Fibroblast of villous mesenchyme (primary cell): ENCODE measurements at regions not wholly inside any gene's neighbourhood (a gene's known extent, or its start where the extent isn't known, plus 50 kb on each side); places are given as distances from the start of the nearest gene placed in this dataset.

ENCODE experiments used
- DNase-seq: peaks from one replicate; pipeline ENCODE4 v3.0.0-alpha.2; 2010; ENCODE audit warnings: low read depth
- H3K4me3 ChIP-seq: 2 replicates; pipeline ENCODE4 v1.5.1; 2011; ENCODE audit warnings: low read depth, mild to moderate bottlenecking, low read length
- CTCF ChIP-seq: IDR thresholded peaks from 2 replicates; pipeline ENCODE4 v1.5.1; 2012; ENCODE audit warnings: low read depth, mild to moderate bottlenecking, low read length; ENCODE audit not compliant: insufficient read depth

- TF ChIP-seq CTCF: no peak
- no peak for DNase-seq
- H3K4me3 ChIP-seq: no peak overlapping the region
These were observed 832.5 kb upstream of the EPHA7 start for GRCh38 chr6:94251878-94252277.

- no peak for TF ChIP-seq CTCF
- no peak for DNase-seq
- H3K4me3 ChIP-seq: no peak overlapping the region
These were observed 826.0 kb upstream of the EPHA7 start for GRCh38 chr6:94245395-94245794.

- no peak for DNase-seq
- no peak overlapping the region for H3K4me3 ChIP-seq
- TF ChIP-seq CTCF: no peak
These were observed 819.5 kb upstream of the EPHA7 start for GRCh38 chr6:94238868-94239267.

GRCh38 chr6:94227741-94228140 lies 808.4 kb upstream of the EPHA7 start:
- no peak for TF ChIP-seq CTCF
- H3K4me3 ChIP-seq: no peak overlapping the region
- DNase-seq: no peak

GRCh38 chr6:94217836-94218235 lies 798.5 kb upstream of the EPHA7 start:
- H3K4me3 ChIP-seq: no peak overlapping the region
- no peak for DNase-seq
- TF ChIP-seq CTCF: no peak

GRCh38 chr6:94215552-94215951 lies 796.2 kb upstream of the EPHA7 start:
- no peak for TF ChIP-seq CTCF
- DNase-seq: no peak
- no peak overlapping the region for H3K4me3 ChIP-seq

GRCh38 chr6:94213226-94213625 lies 793.9 kb upstream of the EPHA7 start:
- DNase-seq: no peak
- H3K4me3 ChIP-seq: no peak overlapping the region
- TF ChIP-seq CTCF: no peak
